Heart right ventricle (tissue), 16 donors: ENCODE measurements at regions not wholly inside any gene's neighbourhood (a gene's known extent, or its start where the extent isn't known, plus 50 kb on each side); places are given as distances from the start of the nearest gene placed in this dataset.

ENCODE experiments used
- ATAC-seq, 8 donors: fragments of 200-7000 bp; cut with Tn5 transposase; one replicate each; pipeline ENCODE4 v1.9.1; 2020; ENCODE audit warnings: mild to moderate bottlenecking in 8 of 8, moderate library complexity in 8 of 8, moderate number of reproducible peaks in 1 of 8
- DNase-seq, 2 donors: peaks; one replicate each; pipeline ENCODE4 v3.0.0-alpha.2; 2020
- H3K27ac ChIP-seq, 10 donors: fragments of 200-600 bp; sonication (generic) in 2 of 10; one replicate each; pipeline versions ENCODE4 v1.5.0 to v1.8.0; 2020 to 2022; ENCODE audit warnings: mild to moderate bottlenecking in 3 of 10
- H3K27me3 ChIP-seq, 7 donors: fragments of 200-600 bp; one replicate each; pipeline ENCODE4 v1.8.0; 2021 to 2022; ENCODE audit warnings: mild to moderate bottlenecking in 2 of 7
- H3K36me3 ChIP-seq, 9 donors: fragments of 200-600 bp; sonication (generic) in 1 of 9; one replicate each; pipeline versions ENCODE4 v1.5.0 to v1.8.0; 2020 to 2022; ENCODE audit warnings: mild to moderate bottlenecking in 2 of 9
- H3K4me1 ChIP-seq, 9 donors: fragments of 200-600 bp; sonication (generic) in 1 of 9; one replicate each; pipeline versions ENCODE4 v1.5.0 to v1.8.0; 2020 to 2022; ENCODE audit warnings: mild to moderate bottlenecking in 4 of 9
- H3K4me3 ChIP-seq, 10 donors: fragments of 200-600 bp; sonication (generic) in 2 of 10; one replicate each; pipeline versions ENCODE4 v1.5.0 to v1.8.0; 2020 to 2022; ENCODE audit warnings: mild to moderate bottlenecking in 7 of 10, moderate library complexity in 2 of 10
- H3K9me3 ChIP-seq, 11 donors: fragments of 200-600 bp in 10 of 11; sonication (generic) in 2 of 11; one replicate each; pipeline versions ENCODE4 v1.5.0 to v1.8.0; 2013 to 2022; ENCODE audit warnings: mild to moderate bottlenecking in 2 of 11, control low read depth in 1 of 11, moderate library complexity in 1 of 11
- WGBS, 2 donors: extraction: QIAGEN DNeasy Blood & Tissue Kit; methylation state at CpG; one replicate each; pipeline ENCODE4 v1.1.7; 2013; ENCODE audit warnings: inconsistent platforms in 1 of 2; 5-methylcytosine and 5-hydroxymethylcytosine counted together
- intact Hi-C, 10 donors: fragments of 100-400 bp; cut with DNase I; formaldehyde crosslinking; loops; one replicate each; pipeline versions ENCODE4 v1.11.1 to v1.14.2; 2022
- TF ChIP-seq, protein P1 (sequence below), 9 donors: fragments of 200-600 bp; sonication (generic) in 2 of 9; IDR thresholded peaks; one replicate each; pipeline versions ENCODE4 v1.5.0 to v1.8.0; 2021 to 2022; ENCODE audit warnings: antibody characterized with exemption in 9 of 9, mild to moderate bottlenecking in 5 of 9, moderate library complexity in 1 of 9
- donor health status: Arrhythmogenic right ventricular cardiomyopathy.
- donor health status: ischemic (EF 13 %, LVEDD 7.1; RV severe dilation, severe dysfunction).
- donor health status: healthy with polysubstance abuse.
- donor health status: DM: no; HTN: yes; CAD: no.
- donor health status: DM: no; HTN: no; CAD: no.
- donor health status: ischemic (EF 25% LVEDD 6.9; RV normal size, moderate dysfunction).
- donor health status: ischemic (EF 25% LVEDD 5.7; RV mildly dilated, moderate dysfunction).
- donor health status: healthy.
- donor health status: DM: yes; HTN: yes; CAD: no.
- donor health status: Ischemic cardiomyopathy.
- donor health status: ischemic (EF 35%, LVEDD 5.7; RV mildly dilated, moderate dysfunction).
- donor health status: nonischemic (EF 11% LVEDD 7.7; RV severe dilation, severe dysfunction).
- donor health status: DM: yes; HTN: yes; CAD: no.
- donor health status: PGD.
- donor health status: ischemic (EF 29% LVEDD 5.4; RV normal size, mild dysfunction).
- donor health status: nonischemic (EF 23%, LVEDD 6.1; RV moderate dilation, normal function).

DNA sequence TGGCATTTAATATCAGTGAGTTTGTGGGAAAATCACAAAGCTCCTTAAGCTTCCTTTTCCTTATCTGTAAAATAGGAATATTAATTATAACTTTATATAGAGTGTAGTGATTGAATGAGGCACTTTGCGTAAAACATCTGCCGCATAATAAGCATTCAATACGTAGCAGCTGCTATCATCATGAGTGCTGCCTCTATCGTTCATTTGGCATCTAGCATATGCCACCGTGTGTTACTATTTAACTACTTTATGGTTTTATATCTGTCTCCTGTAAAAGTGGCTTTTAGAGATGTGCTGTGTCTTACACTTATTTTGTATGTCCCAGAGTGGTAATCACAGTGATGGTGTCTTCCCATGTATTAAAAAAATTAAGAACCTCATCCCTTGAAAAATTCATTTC is 729.6 kb downstream of the SORCS3 start:
- peaks cover 0 to 6% (median 0%) of the 10 kb centered on the region in 11 donors for H3K9me3 ChIP-seq
- TF ChIP-seq, protein P1, sequence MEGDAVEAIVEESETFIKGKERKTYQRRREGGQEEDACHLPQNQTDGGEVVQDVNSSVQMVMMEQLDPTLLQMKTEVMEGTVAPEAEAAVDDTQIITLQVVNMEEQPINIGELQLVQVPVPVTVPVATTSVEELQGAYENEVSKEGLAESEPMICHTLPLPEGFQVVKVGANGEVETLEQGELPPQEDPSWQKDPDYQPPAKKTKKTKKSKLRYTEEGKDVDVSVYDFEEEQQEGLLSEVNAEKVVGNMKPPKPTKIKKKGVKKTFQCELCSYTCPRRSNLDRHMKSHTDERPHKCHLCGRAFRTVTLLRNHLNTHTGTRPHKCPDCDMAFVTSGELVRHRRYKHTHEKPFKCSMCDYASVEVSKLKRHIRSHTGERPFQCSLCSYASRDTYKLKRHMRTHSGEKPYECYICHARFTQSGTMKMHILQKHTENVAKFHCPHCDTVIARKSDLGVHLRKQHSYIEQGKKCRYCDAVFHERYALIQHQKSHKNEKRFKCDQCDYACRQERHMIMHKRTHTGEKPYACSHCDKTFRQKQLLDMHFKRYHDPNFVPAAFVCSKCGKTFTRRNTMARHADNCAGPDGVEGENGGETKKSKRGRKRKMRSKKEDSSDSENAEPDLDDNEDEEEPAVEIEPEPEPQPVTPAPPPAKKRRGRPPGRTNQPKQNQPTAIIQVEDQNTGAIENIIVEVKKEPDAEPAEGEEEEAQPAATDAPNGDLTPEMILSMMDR (IDR thresholded peaks at IDR 0.05): no peak
- WGBS, 2 donors: 87 to 94% methylated on average over 5 of the region's 5 CpGs

DNA sequence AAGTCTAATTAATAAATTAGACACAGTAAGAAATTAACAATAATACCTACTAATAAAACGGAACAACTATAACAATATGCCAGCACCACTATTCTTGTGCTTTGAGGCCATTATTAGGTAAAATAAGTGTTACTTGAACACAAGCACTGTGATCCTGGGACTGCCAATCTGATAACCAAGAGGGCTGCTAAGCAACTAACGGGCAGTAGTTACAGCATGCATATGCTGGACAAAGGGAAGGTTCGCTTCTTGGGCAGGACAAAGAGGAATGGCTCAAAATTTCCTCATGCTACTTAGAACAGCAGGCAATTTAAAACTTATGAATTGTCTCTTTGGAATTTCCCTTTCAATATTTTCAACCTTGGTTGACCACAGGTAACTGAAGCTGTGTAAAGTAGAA is 718.6 kb downstream of the SORCS3 start:
- no peak for DNase-seq
- 59 to 63% methylated on average over 3 of the region's 3 CpGs for WGBS, 2 donors
- TF ChIP-seq, protein P1 (IDR thresholded peaks at IDR 0.05): no peak

More for the DNA sequence above, 729.6 kb downstream of the SORCS3 start:
- no peaks in the 10 kb centered on the region for H3K4me1 ChIP-seq
- ATAC-seq: no peak
- intact Hi-C loops: no loop called here
- no peaks in the 10 kb centered on the region for H3K36me3 ChIP-seq
- no peaks in the 10 kb centered on the region for H3K27me3 ChIP-seq
- DNase-seq: no peak
- no peak overlapping the region for H3K27ac ChIP-seq
- no peak overlapping the region for H3K4me3 ChIP-seq

DNA sequence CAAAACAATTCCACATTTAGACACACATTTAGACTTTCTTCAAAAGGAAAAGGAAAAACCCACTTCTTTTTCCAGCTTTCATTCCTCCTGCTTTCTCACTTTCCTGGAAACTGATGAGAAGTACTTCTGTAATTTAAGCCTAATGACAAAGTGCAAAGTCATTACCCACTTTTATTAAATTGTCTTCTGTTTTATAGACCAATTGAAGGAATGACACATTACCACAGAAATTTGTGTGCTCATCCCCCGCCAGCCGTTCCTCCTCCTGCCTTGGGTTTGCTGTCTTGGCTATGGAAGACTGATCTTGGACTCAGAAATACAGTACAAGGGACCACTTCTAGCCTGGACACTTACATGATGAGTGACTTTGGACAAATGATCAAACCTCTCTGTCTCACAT is 717.8 kb downstream of the SORCS3 start:
- DNase-seq (no peak), ATAC-seq (no peak)
- Histone ChIP-seq H3K4me1 (no peaks in the 10 kb centered on the region), H3K27me3 (no peaks in the 10 kb centered on the region), H3K36me3 (no peaks in the 10 kb centered on the region), H3K4me3 (no peak overlapping the region), H3K27ac (no peak overlapping the region), H3K9me3 (peaks cover 0 to 25% (median 8%) of the 10 kb centered on the region in 11 donors)
- intact Hi-C loops: no loop called here
- TF ChIP-seq, protein P1 (IDR thresholded peaks at IDR 0.05): no peak
- 84 to 91% methylated on average over 2 of the region's 2 CpGs for WGBS, 2 donors

More for the DNA sequence above, 718.6 kb downstream of the SORCS3 start:
- Histone ChIP-seq H3K27ac (no peak overlapping the region), H3K9me3 (peaks cover 0 to 25% (median 8%) of the 10 kb centered on the region in 11 donors), H3K36me3 (no peaks in the 10 kb centered on the region), H3K27me3 (no peaks in the 10 kb centered on the region), H3K4me3 (no peak overlapping the region), H3K4me1 (no peaks in the 10 kb centered on the region)
- ATAC-seq: no peak
- intact Hi-C loops: no loop called here

DNA sequence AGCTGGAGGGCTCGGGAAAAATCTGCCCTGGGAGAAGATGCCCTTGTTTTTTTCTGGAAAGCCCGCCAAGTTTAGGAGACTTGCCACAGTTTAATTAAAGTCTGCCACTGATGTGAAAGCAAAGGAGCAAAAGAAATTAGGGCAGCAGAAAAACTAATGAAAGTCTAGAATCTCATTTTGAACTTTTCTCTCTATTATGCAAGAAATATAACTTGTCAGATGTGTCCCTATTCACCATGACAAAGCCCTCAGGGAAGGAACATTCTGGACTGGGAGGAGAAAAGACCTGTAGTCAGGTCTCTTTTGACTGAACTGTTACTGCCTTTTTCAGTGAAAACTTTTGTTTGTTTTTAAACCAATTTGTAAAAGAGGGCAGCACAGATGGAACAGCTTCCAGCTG is 715.5 kb downstream of the SORCS3 start:
- no peaks in the 10 kb centered on the region for H3K27me3 ChIP-seq
- H3K9me3 ChIP-seq: peaks cover 0 to 9% (median 3%) of the 10 kb centered on the region in 11 donors
- no peak overlapping the region for H3K4me3 ChIP-seq
- no peaks in the 10 kb centered on the region for H3K4me1 ChIP-seq
- TF ChIP-seq, protein P1 (IDR thresholded peaks at IDR 0.05): no peak
- intact Hi-C loops: no loop called here
- WGBS, 2 donors: 60 to 80% methylated on average over 2 of the region's 2 CpGs
- no peak overlapping the region for H3K27ac ChIP-seq
- H3K36me3 ChIP-seq: no peaks in the 10 kb centered on the region
- ATAC-seq: no peak
- DNase-seq: no peak
